Stomach (tissue), 8 donors: ENCODE measurements at regions not wholly inside any gene's neighbourhood (a gene's known extent, or its start where the extent isn't known, plus 50 kb on each side); places are given as distances from the start of the nearest gene placed in this dataset.
A peak's percentile ranks its signal among the peaks of the same experiment; 100 is the strongest.

Experiments
- DNase-seq, 2 donors: peaks; one replicate each; pipeline versions ENCODE4 v3.0.0 to v3.0.0-alpha.2; 2013 to 2019
- H3K27ac ChIP-seq, 5 donors: fragments of 200-600 bp in 4 of 5; sonication (generic) in 4 of 5; one replicate each; pipeline ENCODE4 v1.5.1; 2013 to 2019; ENCODE audit warnings: mild to moderate bottlenecking in 1 of 5, moderate library complexity in 1 of 5
- H3K27me3 ChIP-seq, 3 donors: fragments of 200-600 bp; sonication (generic); one replicate each; pipeline ENCODE4 v1.5.1; 2017 to 2019; ENCODE audit warnings: mixed run types in 1 of 3
- H3K36me3 ChIP-seq, 4 donors: fragments of 200-600 bp; sonication (generic); 1 replicate in 3 of 4; 2 replicates in 1 of 4; pipeline ENCODE4 v1.5.1; 2016 to 2019
- H3K4me1 ChIP-seq, 4 donors: fragments of 200-600 bp; sonication (generic); one replicate each; pipeline ENCODE4 v1.5.1; 2016 to 2019
- H3K4me3 ChIP-seq, 4 donors: fragments of 200-600 bp; sonication (generic) in 3 of 4; one replicate each; pipeline ENCODE4 v1.5.1; 2016 to 2019; ENCODE audit warnings: mild to moderate bottlenecking in 1 of 4
- H3K9me3 ChIP-seq, 4 donors: fragments of 200-600 bp; sonication (generic); one replicate each; pipeline ENCODE4 v1.5.1; 2016 to 2019
- EP300 ChIP-seq: sonication (generic); formaldehyde crosslinking; IDR thresholded peaks from one replicate; pipeline ENCODE4 v1.6.1; 2017; ENCODE audit warnings: antibody characterized with exemption
- POLR2A ChIP-seq, 4 donors: fragments of 450-650 bp; IDR thresholded peaks; one replicate each; pipeline ENCODE4 v1.6.1; 2016; ENCODE audit warnings: antibody characterized with exemption in 4 of 4, control low read depth in 2 of 4, mild to moderate bottlenecking in 1 of 4, moderate library complexity in 1 of 4
- POLR2AphosphoS5 ChIP-seq, 3 donors: sonication (generic); formaldehyde crosslinking; IDR thresholded peaks; one replicate each; pipeline ENCODE4 v1.6.1; 2016; ENCODE audit warnings: antibody characterized with exemption in 3 of 3
- WGBS, 5 donors: extraction: QIAGEN DNeasy Blood & Tissue Kit in 3 of 5; methylation state at CpG; one replicate each; pipeline versions ENCODE4 v1.1.5 to v1.1.7; 2013 to 2018; 5-methylcytosine and 5-hydroxymethylcytosine counted together
- intact Hi-C: fragments of 100-400 bp; cut with DNase I; formaldehyde crosslinking; loops from one replicate; pipeline ENCODE4 v1.15.1; 2023; ENCODE audit warnings: low total_unique reads
- TF ChIP-seq, protein P1 (sequence below), 7 experiments: fragments of 450-650 bp in 4 of 7; fragments of 200-600 bp in 3 of 7; sonication (generic) in 3 of 7; IDR thresholded peaks; one replicate each; pipeline ENCODE4 v1.5.1; 2016 to 2019; ENCODE audit warnings: antibody characterized with exemption in 7 of 7, control low read depth in 2 of 7, mild to moderate bottlenecking in 1 of 7
- donor health status: healthy with polysubstance abuse.
- donor health status: Bipolar disorder and iron deficiency.
- donor health status: healthy.

DNA sequence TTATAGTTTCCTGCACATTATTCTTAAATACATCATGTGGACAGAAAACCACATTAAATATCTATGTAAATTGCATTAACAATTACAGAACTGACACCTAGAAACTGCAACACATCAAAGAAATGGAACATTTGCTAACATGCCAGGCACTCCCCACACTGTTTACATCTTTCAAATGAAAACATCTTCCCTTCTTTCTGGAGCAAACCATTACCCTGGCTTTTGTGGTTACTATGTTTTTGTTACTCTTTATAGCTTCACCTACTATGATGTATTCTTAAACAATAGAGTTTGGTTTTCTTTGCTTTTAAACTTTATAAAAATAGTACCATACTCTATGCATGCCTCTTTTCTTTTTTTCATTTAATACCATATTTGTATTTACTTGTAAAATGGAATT is 1894.5 kb upstream of the CELF4 start:
- intact Hi-C loops = no loop called here
- no peak overlapping the region for H3K4me3 ChIP-seq
- no peaks in the 10 kb centered on the region for H3K36me3 ChIP-seq
- no peak for TF ChIP-seq POLR2AphosphoS5 (IDR thresholded peaks at IDR 0.05)
- no peak for TF ChIP-seq EP300
- H3K4me1 ChIP-seq = peaks cover 0 to 2% (median 0%) of the 10 kb centered on the region in 4 donors
- no peaks in the 10 kb centered on the region for H3K9me3 ChIP-seq
- DNase-seq = no peak
- no peaks in the 10 kb centered on the region for H3K27me3 ChIP-seq
- H3K27ac ChIP-seq = no peak overlapping the region

DNA sequence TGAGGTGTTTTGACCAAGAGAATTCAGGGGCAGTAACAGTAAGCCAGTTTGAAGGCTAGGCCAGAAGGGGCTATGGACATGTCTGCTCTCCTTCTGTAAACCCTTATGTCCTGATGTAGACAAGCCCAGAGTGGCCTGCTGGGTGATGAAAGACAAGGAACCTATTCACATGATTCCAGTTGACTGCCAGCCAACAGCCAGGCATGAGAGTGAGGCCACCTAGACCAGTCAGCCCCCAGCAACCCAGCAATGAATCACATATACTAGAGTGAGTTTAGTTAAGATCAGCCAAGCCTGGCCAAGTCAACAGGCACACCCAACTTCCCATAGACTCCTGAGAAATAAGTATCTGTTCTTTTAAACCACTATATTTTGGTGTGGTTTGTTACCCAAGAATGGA is 1889.7 kb upstream of the CELF4 start:
- DNase-seq = peak; percentile 38 to 50
- no peak overlapping the region for H3K27ac ChIP-seq
- intact Hi-C loops = no loop called here

DNA sequence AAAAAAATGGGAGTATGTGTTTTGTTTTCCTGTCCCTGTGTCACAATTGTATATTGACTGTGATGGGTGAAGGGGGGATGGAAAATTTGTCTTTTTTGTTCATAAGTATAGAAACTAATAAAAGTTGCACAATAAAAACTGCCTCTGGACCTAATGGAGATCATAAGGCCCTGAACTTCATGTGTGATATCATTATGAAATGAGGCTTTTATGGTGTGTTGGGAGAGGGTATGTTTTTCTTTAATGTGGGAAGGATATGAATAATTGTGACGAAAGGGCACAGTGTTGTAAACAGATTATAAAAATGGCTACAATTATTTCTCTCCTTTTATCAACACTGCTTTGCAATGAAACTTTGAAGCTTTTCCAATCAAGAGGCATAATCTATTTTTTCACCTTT is 1889.3 kb upstream of the CELF4 start:
- intact Hi-C loops = no loop called here
- Histone ChIP-seq H3K27ac (no peak overlapping the region), H3K36me3 (no peaks in the 10 kb centered on the region), H3K4me1 (peaks cover 0 to 24% (median 9%) of the 10 kb centered on the region in 4 donors), H3K9me3 (no peaks in the 10 kb centered on the region), H3K4me3 (no peak overlapping the region), H3K27me3 (no peaks in the 10 kb centered on the region)
- WGBS, 5 donors = 65 to 74% (median 71%) methylated on average over 1 of the region's 1 CpG
- no peak for DNase-seq
- TF ChIP-seq, protein P1, sequence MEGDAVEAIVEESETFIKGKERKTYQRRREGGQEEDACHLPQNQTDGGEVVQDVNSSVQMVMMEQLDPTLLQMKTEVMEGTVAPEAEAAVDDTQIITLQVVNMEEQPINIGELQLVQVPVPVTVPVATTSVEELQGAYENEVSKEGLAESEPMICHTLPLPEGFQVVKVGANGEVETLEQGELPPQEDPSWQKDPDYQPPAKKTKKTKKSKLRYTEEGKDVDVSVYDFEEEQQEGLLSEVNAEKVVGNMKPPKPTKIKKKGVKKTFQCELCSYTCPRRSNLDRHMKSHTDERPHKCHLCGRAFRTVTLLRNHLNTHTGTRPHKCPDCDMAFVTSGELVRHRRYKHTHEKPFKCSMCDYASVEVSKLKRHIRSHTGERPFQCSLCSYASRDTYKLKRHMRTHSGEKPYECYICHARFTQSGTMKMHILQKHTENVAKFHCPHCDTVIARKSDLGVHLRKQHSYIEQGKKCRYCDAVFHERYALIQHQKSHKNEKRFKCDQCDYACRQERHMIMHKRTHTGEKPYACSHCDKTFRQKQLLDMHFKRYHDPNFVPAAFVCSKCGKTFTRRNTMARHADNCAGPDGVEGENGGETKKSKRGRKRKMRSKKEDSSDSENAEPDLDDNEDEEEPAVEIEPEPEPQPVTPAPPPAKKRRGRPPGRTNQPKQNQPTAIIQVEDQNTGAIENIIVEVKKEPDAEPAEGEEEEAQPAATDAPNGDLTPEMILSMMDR (IDR thresholded peaks at IDR 0.05) = no peak
- no peak for TF ChIP-seq POLR2AphosphoS5 (IDR thresholded peaks at IDR 0.05)
- no peak for TF ChIP-seq POLR2A (IDR thresholded peaks at IDR 0.05)
- no peak for TF ChIP-seq EP300

More for the DNA sequence above, 1889.7 kb upstream of the CELF4 start:
- H3K9me3 ChIP-seq = no peaks in the 10 kb centered on the region
- TF ChIP-seq POLR2A (IDR thresholded peaks at IDR 0.05) = no peak
- TF ChIP-seq EP300 = no peak
- TF ChIP-seq POLR2AphosphoS5 (IDR thresholded peaks at IDR 0.05) = no peak
- no peaks in the 10 kb centered on the region for H3K27me3 ChIP-seq
- no peaks in the 10 kb centered on the region for H3K36me3 ChIP-seq
- H3K4me3 ChIP-seq = no peak overlapping the region
- peaks cover 0 to 24% (median 9%) of the 10 kb centered on the region in 4 donors for H3K4me1 ChIP-seq

DNA sequence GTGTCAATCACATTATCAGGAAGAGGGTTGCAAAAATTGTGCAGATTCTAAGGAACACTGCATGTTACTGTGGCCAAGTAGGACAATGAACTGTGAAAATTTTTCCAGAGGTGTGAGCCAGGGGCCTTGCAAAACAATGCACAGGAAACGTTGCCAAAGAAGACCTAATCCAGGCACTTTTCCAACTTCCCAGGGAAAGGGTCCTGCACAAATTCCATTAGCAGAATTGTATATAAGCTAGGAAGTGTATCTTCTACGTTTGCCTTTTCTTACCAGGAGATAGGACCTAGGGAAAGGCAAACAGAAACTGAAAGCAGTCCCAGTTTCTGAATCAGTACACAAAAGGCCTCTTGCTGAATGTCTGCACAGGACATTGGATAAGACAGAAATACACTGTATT is 1888.3 kb upstream of the CELF4 start:
- H3K4me1 ChIP-seq = peaks cover 0 to 24% (median 9%) of the 10 kb centered on the region in 4 donors
- 1 to 4% (median 3%) methylated on average over 2 of the region's 2 CpGs for WGBS, 5 donors
- no peaks in the 10 kb centered on the region for H3K27me3 ChIP-seq
- H3K4me3 ChIP-seq = peak overlapping the region in 1 of 4 donors; percentile 19
- DNase-seq = peak in 1 of 2 donors; percentile 85
- no peaks in the 10 kb centered on the region for H3K36me3 ChIP-seq
- TF ChIP-seq EP300 = no peak
- TF ChIP-seq, protein P1 (IDR thresholded peaks at IDR 0.05) = no peak
- TF ChIP-seq POLR2AphosphoS5 (IDR thresholded peaks at IDR 0.05) = no peak
- no peak for TF ChIP-seq POLR2A (IDR thresholded peaks at IDR 0.05)
- H3K27ac ChIP-seq = peak overlapping the region in 3 of 5 donors; percentile 33 to 53 (median 35)
- H3K9me3 ChIP-seq = no peaks in the 10 kb centered on the region
- intact Hi-C loops = no loop called here

DNA sequence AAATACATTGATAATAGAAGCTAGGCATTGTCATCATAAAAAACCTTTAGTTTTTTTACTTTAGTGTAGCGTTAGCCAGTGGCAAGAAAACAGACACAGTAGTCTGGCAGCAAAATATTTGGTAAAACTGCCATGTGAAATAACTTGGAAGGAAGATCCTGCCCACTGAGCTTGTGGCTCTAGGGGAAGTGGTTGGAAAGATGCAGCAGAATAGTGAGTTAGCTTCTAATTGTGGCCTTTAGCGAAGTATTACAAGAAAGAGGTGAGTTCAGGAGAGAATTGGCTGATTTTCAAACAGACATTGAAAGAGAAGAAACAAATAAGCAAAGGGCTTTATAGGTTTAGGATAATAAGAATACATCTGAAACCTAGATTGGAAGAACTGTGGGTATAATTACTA is 1887.8 kb upstream of the CELF4 start:
- DNase-seq = no peak
- H3K36me3 ChIP-seq = no peaks in the 10 kb centered on the region
- no peak overlapping the region for H3K4me3 ChIP-seq
- TF ChIP-seq, protein P1 (IDR thresholded peaks at IDR 0.05) = no peak
- no peak for TF ChIP-seq EP300
- TF ChIP-seq POLR2AphosphoS5 (IDR thresholded peaks at IDR 0.05) = no peak
- TF ChIP-seq POLR2A (IDR thresholded peaks at IDR 0.05) = no peak
- H3K27me3 ChIP-seq = no peaks in the 10 kb centered on the region
- intact Hi-C loops = no loop called here
- peaks cover 0 to 24% (median 9%) of the 10 kb centered on the region in 4 donors for H3K4me1 ChIP-seq
- 43 to 81% (median 76%) methylated on average over 2 of the region's 2 CpGs for WGBS, 5 donors
- H3K27ac ChIP-seq = peak overlapping the region in 3 of 5 donors; percentile 33 to 53 (median 35)
- no peaks in the 10 kb centered on the region for H3K9me3 ChIP-seq
